BJ (cell line): ENCODE measurements at regions not wholly inside any gene's neighbourhood (a gene's known extent, or its start where the extent isn't known, plus 50 kb on each side); places are given as distances from the start of the nearest gene placed in this dataset.

Experiments
- CTCF ChIA-PET: fragments of 350-600 bp; formaldehyde crosslinking; extraction: SDS; loops from one replicate; lab custom pipeline; 2021; ENCODE audit warnings: antibody characterized with exemption, inconsistent platforms; lab: Yijun Ruan, JAX
- POLR2A ChIA-PET: fragments of 300-600 bp; sonication (Branson Sonifier 250); formaldehyde crosslinking; extraction: SDS; loops from one replicate; lab custom pipeline; 2021; ENCODE audit warnings: antibody characterized with exemption; lab: Charles Lee
- DNase-seq: peaks from one replicate; pipeline ENCODE4 v3.0.0-alpha.2; 2011; ENCODE audit warnings: low read depth
- H3K27me3 ChIP-seq: 2 replicates; pipeline ENCODE4 v1.6.0; 2011; ENCODE audit warnings: low read length; ENCODE audit not compliant: control insufficient read depth, insufficient read depth
- H3K36me3 ChIP-seq: 2 replicates; pipeline ENCODE4 v1.5.1; 2011; ENCODE audit warnings: low read length; ENCODE audit not compliant: control insufficient read depth, insufficient read depth
- H3K4me3 ChIP-seq: 2 replicates; pipeline ENCODE4 v1.5.1; 2011; ENCODE audit warnings: low read depth, mild to moderate bottlenecking, control low read depth, low read length
- TF ChIP-seq, protein P1 (sequence below): IDR thresholded peaks from 2 replicates; pipeline ENCODE4 v1.5.1; 2011; ENCODE audit warnings: low read depth, mild to moderate bottlenecking, control low read depth, inconsistent platforms, low read length, moderate library complexity; ENCODE audit not compliant: insufficient read depth

- Histone ChIP-seq H3K27me3 (peaks cover 4% of the 10 kb centered on the region; the same call in 1 of the 2 replicates), H3K4me3 (no peak overlapping the region), H3K36me3 (no peaks in the 10 kb centered on the region)
- TF ChIP-seq, protein P1, sequence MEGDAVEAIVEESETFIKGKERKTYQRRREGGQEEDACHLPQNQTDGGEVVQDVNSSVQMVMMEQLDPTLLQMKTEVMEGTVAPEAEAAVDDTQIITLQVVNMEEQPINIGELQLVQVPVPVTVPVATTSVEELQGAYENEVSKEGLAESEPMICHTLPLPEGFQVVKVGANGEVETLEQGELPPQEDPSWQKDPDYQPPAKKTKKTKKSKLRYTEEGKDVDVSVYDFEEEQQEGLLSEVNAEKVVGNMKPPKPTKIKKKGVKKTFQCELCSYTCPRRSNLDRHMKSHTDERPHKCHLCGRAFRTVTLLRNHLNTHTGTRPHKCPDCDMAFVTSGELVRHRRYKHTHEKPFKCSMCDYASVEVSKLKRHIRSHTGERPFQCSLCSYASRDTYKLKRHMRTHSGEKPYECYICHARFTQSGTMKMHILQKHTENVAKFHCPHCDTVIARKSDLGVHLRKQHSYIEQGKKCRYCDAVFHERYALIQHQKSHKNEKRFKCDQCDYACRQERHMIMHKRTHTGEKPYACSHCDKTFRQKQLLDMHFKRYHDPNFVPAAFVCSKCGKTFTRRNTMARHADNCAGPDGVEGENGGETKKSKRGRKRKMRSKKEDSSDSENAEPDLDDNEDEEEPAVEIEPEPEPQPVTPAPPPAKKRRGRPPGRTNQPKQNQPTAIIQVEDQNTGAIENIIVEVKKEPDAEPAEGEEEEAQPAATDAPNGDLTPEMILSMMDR, result no peak
- ChIA-PET CTCF (no interaction called here), POLR2A (no interaction called here)
- no peak for DNase-seq
Measured at GRCh38 chr17:77798031-77798430, 160.5 kb upstream of the TNRC6C start.

DNA sequence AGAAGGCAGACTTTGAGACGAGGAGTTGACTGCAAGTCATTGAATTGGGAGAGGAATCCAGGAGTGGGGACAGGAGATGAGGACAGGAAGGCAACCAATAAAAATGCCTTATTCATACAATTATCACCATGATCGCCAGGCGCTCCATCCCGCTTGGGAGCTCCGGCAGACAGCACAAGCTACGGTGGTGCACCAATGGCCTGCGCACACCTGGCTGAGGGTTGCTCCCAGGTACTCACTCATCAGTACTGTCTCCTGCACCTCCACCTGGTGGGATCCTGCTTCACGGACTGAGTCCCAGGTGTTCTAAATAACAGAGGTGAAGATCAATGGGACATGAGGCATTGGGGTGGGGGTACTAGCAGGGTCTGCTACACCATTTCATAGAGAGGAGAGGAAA is 160.0 kb upstream of the TNRC6C start:
- POLR2A ChIA-PET, result no interaction called here
- Histone ChIP-seq H3K4me3 (no peak overlapping the region), H3K36me3 (no peaks in the 10 kb centered on the region), H3K27me3 (peaks cover 4% of the 10 kb centered on the region; the same call in 1 of the 2 replicates)
- DNase-seq, result no peak
- TF ChIP-seq, protein P1, result no peak
- CTCF ChIA-PET, result interaction anchor here (0.9 kb wide), 1 partner anchor 19 kb away, joined by 3 read pairs; no protein-coding TSS in a partner anchor

DNA sequence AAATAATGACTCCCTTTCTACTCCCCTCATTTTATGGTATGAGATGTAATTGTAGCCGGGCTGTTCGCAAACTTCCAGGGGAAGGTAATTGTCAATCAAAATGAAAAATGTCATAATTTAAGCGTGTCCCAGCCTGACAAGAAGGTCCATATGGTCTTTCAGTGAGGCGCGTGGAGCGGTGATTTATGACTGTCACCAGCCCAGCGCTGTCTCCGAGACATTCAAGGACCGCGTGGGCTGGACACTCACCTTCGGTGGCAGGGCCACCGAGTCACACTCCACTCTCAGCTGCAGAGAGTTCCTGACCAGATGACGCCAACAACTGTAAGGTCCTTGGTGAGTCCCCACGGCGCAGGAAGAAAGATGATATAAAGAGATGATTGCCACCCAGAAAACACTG is 157.7 kb upstream of the TNRC6C start:
- Histone ChIP-seq H3K36me3 (no peaks in the 10 kb centered on the region), H3K27me3 (peaks cover 5% of the 10 kb centered on the region), H3K4me3 (no peak overlapping the region)
- TF ChIP-seq, protein P1, result no peak
- no peak for DNase-seq
- ChIA-PET CTCF (no interaction called here), POLR2A (no interaction called here)

GRCh38 chr17:77801545-77802332 is 156.8 kb upstream of the TNRC6C start:
- ChIA-PET POLR2A (no interaction called here), CTCF (interaction anchor here (0.7 kb wide), 1 partner anchor 329 kb away, joined by 4 read pairs; no protein-coding TSS in a partner anchor)
- Histone ChIP-seq H3K4me3 (no peak overlapping the region), H3K36me3 (no peaks in the 10 kb centered on the region), H3K27me3 (peaks cover 5% of the 10 kb centered on the region)
- DNase-seq, result no peak
- TF ChIP-seq, protein P1, result no peak

DNA sequence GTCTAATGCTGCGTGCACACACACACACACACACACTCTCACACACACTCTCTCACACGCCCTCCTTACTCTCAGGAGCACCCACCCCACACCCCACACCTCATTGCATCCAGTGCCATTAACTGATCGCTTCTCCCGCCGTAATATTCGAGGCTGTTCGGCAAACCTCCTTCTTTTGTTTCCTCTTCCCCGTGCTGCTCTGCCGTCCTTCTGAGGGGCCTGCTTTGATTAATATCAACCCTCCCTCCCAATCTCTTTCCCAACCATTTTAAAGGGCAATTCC is 156.2 kb upstream of the TNRC6C start:
- POLR2A ChIA-PET, result no interaction called here
- no peaks in the 10 kb centered on the region for H3K36me3 ChIP-seq
- peaks cover 5% of the 10 kb centered on the region for H3K27me3 ChIP-seq
- TF ChIP-seq, protein P1, result no peak
- CTCF ChIA-PET, result interaction anchor here (0.7 kb wide), 1 partner anchor 329 kb away, joined by 4 read pairs; no protein-coding TSS in a partner anchor
- H3K4me3 ChIP-seq, result no peak overlapping the region
- no peak for DNase-seq
